ENCODE measurements at regions not wholly inside any gene's neighbourhood (a gene's known extent, or its start where the extent isn't known, plus 50 kb on each side); places are given as distances from the start of the nearest gene placed in this dataset.

GRCh38 chr20:57938158-57939108 is 228.6 kb upstream of the PMEPA1 start:
- peak overlapping the region in 1 of 2 experiments; percentile 74; a peak in 3 of 6 replicates for H3K27ac ChIP-seq
- DNase-seq (ENCODE audit: low read depth in 1 of 2, low spot score in 1 of 2) (no peak), ATAC-seq (peak in 1 of 2 experiments; percentile 42; a peak in 1 of 6 replicates), FAIRE-seq (no peak)
- 71% methylated on average over 19 of the region's 19 CpGs for WGBS (ENCODE audit: missing lambda C conversion rate)
- no peak overlapping the region for H3K4me2 ChIP-seq
- POLR2A ChIA-PET: interaction anchor here (0.6 kb wide), 1 partner anchor 10 kb away, joined by 8 read pairs; no protein-coding TSS in a partner anchor
- H3K4me3 ChIP-seq: no peak overlapping the region
- H3K9me3 ChIP-seq: no peaks in the 10 kb centered on the region
- CTCF ChIA-PET: interaction anchor here (1.7 kb wide), 1 partner anchor 241 kb away, joined by 5 read pairs; no protein-coding TSS in a partner anchor
- H3K4me1 ChIP-seq: peaks cover 11% of the 10 kb centered on the region; the same call in 2 of the 3 replicates
- TF ChIP-seq HOXA7 (CRISPR knock-in tag; IDR thresholded peaks at IDR 0.05) (no peak), JUN (IDR thresholded peaks at IDR 0.05) (no peak), USF2 (IDR thresholded peaks at IDR 0.05) (no peak), ZFP36 (IDR thresholded peaks at IDR 0.05; ENCODE audit: borderline replicate concordance, partially characterized antibody) (no peak), FOXS1 (CRISPR knock-in tag; IDR thresholded peaks at IDR 0.05) (no peak), NPAS2 (CRISPR knock-in tag; IDR thresholded peaks at IDR 0.05; ENCODE audit: borderline replicate concordance) (no peak), PBX3 (IDR thresholded peaks at IDR 0.05) (no peak), HMGXB4 (CRISPR knock-in tag; IDR thresholded peaks at IDR 0.05; ENCODE audit: borderline replicate concordance) (no peak), HOXB13 (CRISPR knock-in tag; IDR thresholded peaks at IDR 0.05; ENCODE audit: low read depth) (no peak), HOXB5 (CRISPR knock-in tag; IDR thresholded peaks at IDR 0.05) (no peak), CBX2 (IDR thresholded peaks at IDR 0.05; ENCODE audit: borderline replicate concordance, low read depth) (no peak), JUNB (IDR thresholded peaks at IDR 0.05) (no peak), SMC3 (IDR thresholded peaks at IDR 0.05) (no peak), SREBF2 (IDR thresholded peaks at IDR 0.05) (no peak), E2F6 (IDR thresholded peaks at IDR 0.05; ENCODE audit: borderline replicate concordance, low read depth) (no peak), HDAC2 (IDR thresholded peaks at IDR 0.05) (no peak), CHD4 (IDR thresholded peaks at IDR 0.05; ENCODE audit: borderline replicate concordance) (no peak), NFE2L2 (conservative IDR thresholded peaks at IDR 0.05; ENCODE audit: low read length) (no peak), EHMT2 (IDR thresholded peaks at IDR 0.05; ENCODE audit: low read depth) (no peak)

GRCh38 chr20:57936636-57937385 is 227.0 kb upstream of the PMEPA1 start:
- CTCF ChIA-PET: no interaction called here
- Histone ChIP-seq H3K9me3 (no peaks in the 10 kb centered on the region), H3K4me2 (no peak overlapping the region), H3K4me1 (peaks cover 7% of the 10 kb centered on the region; the same call in 2 of the 3 replicates), H3K27ac (no peak overlapping the region; a peak in 1 of 6 replicates), H3K4me3 (no peak overlapping the region)
- no peak; a peak in 1 of 6 replicates for ATAC-seq
- FAIRE-seq: no peak
- POLR2A ChIA-PET: no interaction called here
- peak in 1 of 2 experiments; percentile 28 for DNase-seq (ENCODE audit: low read depth in 1 of 2, low spot score in 1 of 2)
- WGBS (ENCODE audit: missing lambda C conversion rate): 36% methylated on average over 6 of the region's 6 CpGs
- TF ChIP-seq RNF2 (IDR thresholded peaks at IDR 0.05; ENCODE audit: borderline replicate concordance, low read depth): no peak
- TF ChIP-seq POLR2AphosphoS2 (conservative IDR thresholded peaks at IDR 0.05; ENCODE audit: low read length): no peak
- TF ChIP-seq FOSB (CRISPR knock-in tag; IDR thresholded peaks at IDR 0.05): no peak
- no peak for TF ChIP-seq CEBPB (IDR thresholded peaks at IDR 0.05)
- no peak for TF ChIP-seq BCL3 (IDR thresholded peaks at IDR 0.05)
- no peak for TF ChIP-seq HMGXB4 (CRISPR knock-in tag; IDR thresholded peaks at IDR 0.05; ENCODE audit: borderline replicate concordance)
- no peak for TF ChIP-seq CHD2 (IDR thresholded peaks at IDR 0.05; ENCODE audit: low read length, partially characterized antibody)
- TF ChIP-seq MAX (IDR thresholded peaks at IDR 0.05): no peak
- no peak for TF ChIP-seq HES2 (IDR thresholded peaks at IDR 0.05)
- no peak for TF ChIP-seq HOXB5 (CRISPR knock-in tag; IDR thresholded peaks at IDR 0.05)
- TF ChIP-seq HOXA7 (CRISPR knock-in tag; IDR thresholded peaks at IDR 0.05): no peak

Data from A549 (cell line).